Retinal pigment epithelial cell (primary cell): ENCODE measurements at regions not wholly inside any gene's neighbourhood (a gene's known extent, or its start where the extent isn't known, plus 50 kb on each side); places are given as distances from the start of the nearest gene placed in this dataset.

Source experiments
- DNase-seq: peaks from one replicate; pipeline ENCODE4 v3.0.0-alpha.2; 2010; ENCODE audit warnings: low read depth
- H3K4me3 ChIP-seq: 2 replicates; pipeline ENCODE4 v1.5.1; 2011; ENCODE audit warnings: mild to moderate bottlenecking, low read length, control low read depth, moderate library complexity
- CTCF ChIP-seq: conservative IDR thresholded peaks from 2 replicates; pipeline ENCODE4 v1.5.1; 2011; ENCODE audit warnings: low read depth, low read length, control low read depth, inconsistent platforms

DNA sequence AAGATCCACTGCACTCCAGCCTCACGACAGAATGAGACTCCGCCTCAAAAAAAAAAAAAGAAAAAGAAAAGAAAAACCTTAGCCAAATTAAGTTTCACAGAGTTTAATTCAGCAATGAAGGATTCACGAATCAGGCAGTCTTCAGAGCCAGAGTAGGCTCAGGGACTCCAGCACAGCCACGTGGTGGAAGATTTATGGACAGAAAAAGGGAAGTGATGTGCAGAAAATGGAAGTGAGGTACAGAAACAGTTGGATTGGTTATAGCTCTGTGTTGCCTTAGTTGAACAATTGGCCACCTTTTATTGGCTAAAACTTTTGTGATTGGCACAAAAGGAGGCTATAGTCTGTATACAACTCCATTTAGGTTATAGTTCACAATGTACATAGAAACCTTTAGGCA is 256.6 kb downstream of the HS3ST3B1 start:
- no peak for DNase-seq
- TF ChIP-seq CTCF, result no peak
- H3K4me3 ChIP-seq, result no peak overlapping the region

DNA sequence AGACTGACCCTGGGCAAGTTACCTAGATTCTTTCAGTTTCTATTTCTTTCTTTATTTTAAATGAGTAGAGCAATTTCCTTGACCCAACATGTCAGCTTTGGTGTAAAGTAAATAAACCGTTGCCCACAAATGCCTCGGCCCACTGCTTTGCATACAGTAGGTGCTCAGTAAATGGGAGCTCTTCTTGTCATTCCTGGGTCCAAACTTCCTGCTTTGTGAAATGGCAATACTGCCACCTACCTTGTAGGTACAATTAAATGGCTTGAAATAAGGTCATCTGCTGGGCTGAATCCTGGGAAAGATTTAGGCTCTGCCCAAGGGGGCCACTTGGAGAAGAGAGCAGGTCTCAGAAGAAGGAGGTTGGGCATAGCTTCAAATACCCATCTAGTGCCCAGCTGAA is 253.0 kb downstream of the HS3ST3B1 start:
- H3K4me3 ChIP-seq, result no peak overlapping the region
- DNase-seq, result no peak
- no peak for TF ChIP-seq CTCF

DNA sequence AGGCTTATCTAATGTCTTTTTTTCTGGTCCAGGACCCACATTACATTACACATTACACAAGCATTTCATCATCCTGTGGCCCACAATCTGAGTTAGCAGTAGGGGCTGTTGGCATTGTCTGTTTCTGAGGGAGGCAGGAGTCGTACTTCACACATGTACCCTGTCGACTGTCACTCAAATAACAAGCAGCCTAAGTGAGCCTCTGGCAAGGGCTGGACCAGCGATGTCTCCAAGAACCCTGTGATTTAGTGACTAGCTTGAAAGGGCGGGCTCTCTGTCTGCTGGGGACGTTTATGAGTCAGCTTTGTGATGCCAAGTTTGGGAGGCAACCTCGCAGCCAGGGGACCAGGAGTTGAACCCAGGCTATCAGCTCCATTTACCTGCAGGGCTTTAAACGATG is 251.4 kb downstream of the HS3ST3B1 start:
- no peak for TF ChIP-seq CTCF
- no peak for DNase-seq

GRCh38 chr17:14547556-14547955 is 246.7 kb downstream of the HS3ST3B1 start:
- no peak for TF ChIP-seq CTCF
- DNase-seq, result no peak
- no peak overlapping the region for H3K4me3 ChIP-seq

More for the DNA sequence above, 251.4 kb downstream of the HS3ST3B1 start:
- H3K4me3 ChIP-seq, result no peak overlapping the region

DNA sequence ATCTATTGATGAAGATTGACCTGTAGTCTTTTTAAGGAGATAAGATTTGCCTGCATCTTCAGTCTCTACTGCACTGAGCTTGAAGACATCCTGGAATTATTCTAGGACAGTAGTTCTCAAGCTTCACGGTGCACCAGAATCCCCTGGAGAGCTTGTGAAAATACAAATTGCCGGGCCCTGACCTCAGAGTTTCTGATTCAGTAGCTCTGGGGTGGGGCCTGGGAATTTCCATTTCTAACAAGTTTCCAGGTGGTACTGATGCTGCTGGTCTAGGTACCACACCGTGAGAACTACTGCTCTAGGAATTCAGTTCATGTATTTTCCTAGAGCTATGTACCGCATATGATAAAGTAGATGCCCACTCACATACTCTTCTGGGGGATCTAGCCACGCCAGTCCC is 246.1 kb downstream of the HS3ST3B1 start:
- DNase-seq, result no peak
- H3K4me3 ChIP-seq, result no peak overlapping the region
- no peak for TF ChIP-seq CTCF

DNA sequence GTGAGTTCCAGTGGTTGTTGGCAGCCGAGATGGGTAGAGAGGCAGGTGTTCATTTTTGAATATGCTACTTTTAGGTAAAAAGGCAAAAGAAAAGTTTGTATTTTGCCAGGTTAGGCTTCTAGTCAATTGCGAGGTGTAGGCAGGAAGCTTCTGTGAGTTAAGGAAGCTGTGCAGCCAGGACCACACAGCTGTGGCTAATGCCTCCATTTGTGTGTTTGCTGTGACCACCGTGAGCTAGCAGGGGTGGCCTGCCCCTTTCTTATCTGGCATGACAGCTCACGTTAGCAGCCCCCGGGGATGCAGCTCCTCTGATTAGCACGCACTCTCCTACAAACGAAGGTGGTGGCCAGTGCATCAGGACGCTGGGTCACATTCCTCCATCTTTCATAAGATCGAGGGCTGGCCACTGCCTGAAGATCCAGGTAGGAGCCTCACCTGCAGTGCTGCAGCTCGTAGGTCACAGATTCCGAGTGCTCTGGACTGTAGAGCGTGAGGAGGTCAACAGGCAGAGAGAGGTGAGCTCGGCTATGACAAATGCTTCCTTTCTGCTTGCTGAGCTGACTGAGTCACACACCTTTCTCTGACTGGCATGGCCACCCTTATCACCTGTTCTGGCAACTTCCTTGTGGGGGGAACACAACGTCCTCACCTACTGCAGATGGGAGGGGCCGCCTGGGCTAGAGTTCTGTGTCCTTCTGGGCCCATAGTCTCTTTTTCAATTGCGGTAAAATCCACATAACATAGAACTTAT is 244.4 kb downstream of the HS3ST3B1 start:
- DNase-seq, result no peak
- TF ChIP-seq CTCF, result no peak

GRCh38 chr17:14541714-14542113 is 240.8 kb downstream of the HS3ST3B1 start:
- DNase-seq, result no peak

More for the DNA sequence above, 244.4 kb downstream of the HS3ST3B1 start:
- H3K4me3 ChIP-seq, result no peak overlapping the region

More at GRCh38 chr17:14541714-14542113, 240.8 kb downstream of the HS3ST3B1 start:
- no peak overlapping the region for H3K4me3 ChIP-seq
- TF ChIP-seq CTCF, result no peak
